A673 (cell line): ENCODE measurements at regions not wholly inside any gene's neighbourhood (a gene's known extent, or its start where the extent isn't known, plus 50 kb on each side); places are given as distances from the start of the nearest gene placed in this dataset.

Source experiments
- BruUV-seq: library from RNA; stranded (reverse); fragments of 400-500 nt; replicated peaks from 2 replicates; lab custom pipeline; 2021; lab: Mats Ljungman, UMichigan
- CTCF ChIA-PET: fragments of 300-600 bp; sonication (Branson Sonifier 250); formaldehyde crosslinking; loops from one replicate; lab custom pipeline; 2022; ENCODE audit warnings: antibody characterized with exemption; lab: Charles Lee
- POLR2A ChIA-PET: fragments of 300-600 bp; sonication (Branson Sonifier 250); formaldehyde crosslinking; loops from one replicate; lab custom pipeline; 2022; ENCODE audit warnings: antibody characterized with exemption; ENCODE audit not compliant: low non-redundant PET; lab: Charles Lee
- DNase-seq: peaks from one replicate; pipeline ENCODE4 v3.0.0-alpha.2; 2015; ENCODE audit warnings: low spot score
- H3K27ac ChIP-seq: fragments of 200-600 bp; sonication (generic); 2 replicates; pipeline ENCODE4 v1.5.1; 2016; ENCODE audit warnings: mixed run types, low read depth, mild to moderate bottlenecking, mixed read lengths, antibody characterized with exemption, low read length; ENCODE audit not compliant: poor library complexity, severe bottlenecking
- H3K27me3 ChIP-seq: fragments of 200-600 bp; sonication (generic); replicated peaks from 2 replicates; pipeline ENCODE4 v1.6.1; 2017; ENCODE audit warnings: mixed run types, low read depth, mild to moderate bottlenecking, mixed read lengths, antibody characterized with exemption, low read length; ENCODE audit not compliant: insufficient read depth, poor library complexity
- H3K36me3 ChIP-seq: fragments of 200-600 bp; sonication (generic); 2 replicates; pipeline ENCODE4 v1.6.1; 2016; ENCODE audit warnings: mixed run types, mild to moderate bottlenecking, mixed read lengths, antibody characterized with exemption, low read length; ENCODE audit not compliant: insufficient read depth, poor library complexity, severe bottlenecking
- H3K4me1 ChIP-seq: fragments of 200-600 bp; sonication (generic); 2 replicates; pipeline ENCODE4 v1.6.1; 2017; ENCODE audit warnings: mixed run types, mild to moderate bottlenecking, mixed read lengths, antibody characterized with exemption, low read length; ENCODE audit not compliant: insufficient read depth, poor library complexity, severe bottlenecking
- H3K4me3 ChIP-seq: fragments of 200-600 bp; sonication (generic); 2 replicates; pipeline ENCODE4 v1.5.1; 2016; ENCODE audit warnings: low read depth, mixed run types, mild to moderate bottlenecking, mixed read lengths, low read length; ENCODE audit not compliant: poor library complexity, severe bottlenecking
- H3K9me3 ChIP-seq: fragments of 200-600 bp; sonication (generic); 2 replicates; pipeline ENCODE4 v1.6.1; 2016; ENCODE audit warnings: mixed run types, low read depth, mild to moderate bottlenecking, mixed read lengths, antibody characterized with exemption, low read length; ENCODE audit not compliant: poor library complexity, severe bottlenecking
- CTCF ChIP-seq: fragments of 300-800, 200-600 bp; sonication (generic); conservative IDR thresholded peaks from 2 replicates; pipeline ENCODE4 v1.5.1; 2017; ENCODE audit warnings: low read depth, mild to moderate bottlenecking, antibody characterized with exemption, low read length, moderate library complexity, mixed read lengths
- EZH2 ChIP-seq: fragments of 200-600 bp; sonication (generic); IDR thresholded peaks from 2 replicates; pipeline ENCODE4 v1.6.1; 2017; ENCODE audit warnings: borderline replicate concordance, low read depth, mild to moderate bottlenecking, mixed read lengths, antibody characterized with exemption, low read length; ENCODE audit not compliant: poor library complexity, severe bottlenecking
- intact Hi-C: fragments of 100-400 bp; cut with micrococcal nuclease; formaldehyde crosslinking; loops from one replicate; pipeline ENCODE4 v1.10.0; 2022; ENCODE audit not compliant: unreplicated experiment

- intact Hi-C loops, result no loop called here
- CTCF ChIA-PET, result no interaction called here
These were observed 191.6 kb downstream of the MYLK4 start for GRCh38 chr6:2558861-2559801.

GRCh38 chr6:2558098-2558680 lies 192.5 kb downstream of the MYLK4 start:
- CTCF ChIA-PET, result no interaction called here
- no peak for TF ChIP-seq EZH2
- no peak for TF ChIP-seq CTCF
- no peak overlapping the region for H3K4me3 ChIP-seq
- H3K27ac ChIP-seq, result no peak overlapping the region
- POLR2A ChIA-PET, result no interaction called here
- H3K9me3 ChIP-seq, result no peaks in the 10 kb centered on the region
- H3K27me3 ChIP-seq, result no peaks in the 10 kb centered on the region
- BruUV-seq, result no TSS peak
- no peaks in the 10 kb centered on the region for H3K4me1 ChIP-seq
- intact Hi-C loops, result no loop called here
- DNase-seq, result no peak
- H3K36me3 ChIP-seq, result no peaks in the 10 kb centered on the region

More at GRCh38 chr6:2558861-2559801, 191.6 kb downstream of the MYLK4 start:
- Histone ChIP-seq H3K27ac (no peak overlapping the region), H3K4me1 (no peaks in the 10 kb centered on the region), H3K27me3 (no peaks in the 10 kb centered on the region), H3K4me3 (no peak overlapping the region), H3K9me3 (no peaks in the 10 kb centered on the region), H3K36me3 (no peaks in the 10 kb centered on the region)
- no peak for DNase-seq
- POLR2A ChIA-PET, result no interaction called here
- BruUV-seq, result no TSS peak
- TF ChIP-seq CTCF, result no peak
- TF ChIP-seq EZH2, result no peak

GRCh38 chr6:2557181-2557720 lies 193.5 kb downstream of the MYLK4 start:
- DNase-seq, result no peak
- no peak overlapping the region for H3K27ac ChIP-seq
- no peaks in the 10 kb centered on the region for H3K36me3 ChIP-seq
- no TSS peak for BruUV-seq
- ChIA-PET POLR2A (no interaction called here), CTCF (no interaction called here)
- TF ChIP-seq CTCF (no peak), EZH2 (no peak)
- intact Hi-C loops, result no loop called here
- no peaks in the 10 kb centered on the region for H3K9me3 ChIP-seq
- H3K4me1 ChIP-seq, result no peaks in the 10 kb centered on the region
- H3K27me3 ChIP-seq, result no peaks in the 10 kb centered on the region
- H3K4me3 ChIP-seq, result no peak overlapping the region
